ENCODE measurements at regions not wholly inside any gene's neighbourhood (a gene's known extent, or its start where the extent isn't known, plus 50 kb on each side); places are given as distances from the start of the nearest gene placed in this dataset.
"Not testable (repeated sequence)": the region's sequence is repeated elsewhere in the genome, so short reads cannot be mapped to it uniquely, and the experiment has no call there.

GRCh38 chr4:55278316-55278715 is 67.7 kb upstream of the SRD5A3 start:
- H3K9me3 ChIP-seq, result no peaks in the 10 kb centered on the region
- no peak overlapping the region for H3K4me3 ChIP-seq
- H3K4me1 ChIP-seq, result no peaks in the 10 kb centered on the region
- intact Hi-C loops (cut with DNase I), result no loop called here
- WGBS, 2 donors, result 54 to 71% methylated on average over 1 of the region's 1 CpG
- TF ChIP-seq CTCF (IDR thresholded peaks at IDR 0.05), result no peak
- peaks cover 0 to 7% (median 0%) of the 10 kb centered on the region in 4 donors for H3K27me3 ChIP-seq
- H3K27ac ChIP-seq, result no peak overlapping the region
- ATAC-seq, result no peak
- no peak for FAIRE-seq
- no peaks in the 10 kb centered on the region for H3K36me3 ChIP-seq
- no peak for DNase-seq

GRCh38 chr4:55280474-55280873 is 65.6 kb upstream of the SRD5A3 start:
- intact Hi-C loops (cut with DNase I), result not testable (repeated sequence)

GRCh38 chr4:55281118-55281683 is 64.8 kb upstream of the SRD5A3 start:
- H3K4me3 ChIP-seq; ATAC-seq; intact Hi-C loops (cut with DNase I); H3K27me3 ChIP-seq; H3K36me3 ChIP-seq; H3K27ac ChIP-seq; DNase-seq; H3K4me1 ChIP-seq; H3K9me3 ChIP-seq; FAIRE-seq: not testable (repeated sequence)
- WGBS, 2 donors, result 43 to 47% methylated on average over 11 of the region's 11 CpGs

More at GRCh38 chr4:55280474-55280873, 65.6 kb upstream of the SRD5A3 start:
- not testable (repeated sequence) for H3K4me3 ChIP-seq, FAIRE-seq, H3K27me3 ChIP-seq, H3K36me3 ChIP-seq, DNase-seq, H3K27ac ChIP-seq, ATAC-seq, H3K4me1 ChIP-seq, H3K9me3 ChIP-seq
- WGBS, 2 donors, result 38 to 40% methylated on average over 7 of the region's 7 CpGs

- no peak for TF ChIP-seq CTCF (IDR thresholded peaks at IDR 0.05)
Measured at GRCh38 chr4:55284331-55284730, 61.7 kb upstream of the SRD5A3 start.

GRCh38 chr4:55291227-55291640 is 54.8 kb upstream of the SRD5A3 start:
- Histone ChIP-seq H3K36me3 (no peaks in the 10 kb centered on the region), H3K4me3 (no peak overlapping the region), H3K4me1 (no peaks in the 10 kb centered on the region), H3K9me3 (no peaks in the 10 kb centered on the region), H3K27ac (no peak overlapping the region), H3K27me3 (peaks cover 0 to 7% (median 0%) of the 10 kb centered on the region in 4 donors)
- intact Hi-C loops (cut with DNase I), result no loop called here
- TF ChIP-seq CTCF (IDR thresholded peaks at IDR 0.05), result no peak
- no peak for DNase-seq
- 43 to 47% methylated on average over 3 of the region's 3 CpGs for WGBS, 2 donors
- FAIRE-seq, result no peak
- ATAC-seq, result no peak

More at GRCh38 chr4:55284331-55284730, 61.7 kb upstream of the SRD5A3 start:
- no peaks in the 10 kb centered on the region for H3K9me3 ChIP-seq
- no peak for DNase-seq
- WGBS, 2 donors, result 78 to 79% methylated on average over 1 of the region's 1 CpG
- intact Hi-C loops (cut with DNase I), result no loop called here
- H3K4me1 ChIP-seq, result no peaks in the 10 kb centered on the region
- no peak overlapping the region for H3K4me3 ChIP-seq
- ATAC-seq, result no peak
- FAIRE-seq, result no peak
- H3K27me3 ChIP-seq, result peaks cover 0 to 11% (median 0%) of the 10 kb centered on the region in 4 donors
- no peak overlapping the region for H3K27ac ChIP-seq
- H3K36me3 ChIP-seq, result no peaks in the 10 kb centered on the region

- H3K9me3 ChIP-seq, result no peaks in the 10 kb centered on the region
- 78 to 81% methylated on average over 4 of the region's 4 CpGs for WGBS, 2 donors
Measured at GRCh38 chr4:55296096-55296495, 49.9 kb upstream of the SRD5A3 start.

More at GRCh38 chr4:55296096-55296495, 49.9 kb upstream of the SRD5A3 start:
- Histone ChIP-seq H3K27me3 (no peaks in the 10 kb centered on the region), H3K27ac (no peak overlapping the region), H3K4me1 (no peaks in the 10 kb centered on the region), H3K36me3 (no peaks in the 10 kb centered on the region), H3K4me3 (no peak overlapping the region)
- no peak for ATAC-seq
- DNase-seq, result no peak
- no peak for FAIRE-seq
- intact Hi-C loops (cut with DNase I), result no loop called here
- TF ChIP-seq CTCF (IDR thresholded peaks at IDR 0.05), result no peak
